ENCODE measurements at regions not wholly inside any gene's neighbourhood (a gene's known extent, or its start where the extent isn't known, plus 50 kb on each side); places are given as distances from the start of the nearest gene placed in this dataset.

GRCh38 chr16:16864536-16864935 is 485.6 kb downstream of the NPIPA7 start:
- H3K9me2 ChIP-seq (replicated peaks; ENCODE audit: insufficient read depth, low read length) = no peaks in the 10 kb centered on the region
- H3K4me2 ChIP-seq (ENCODE audit: low read depth, low read length, poor library complexity, severe bottlenecking) = no peak overlapping the region
- no peaks in the 10 kb centered on the region for H3F3A ChIP-seq (ENCODE audit: insufficient read depth)
- no peaks in the 10 kb centered on the region for H3K79me2 ChIP-seq (ENCODE audit: insufficient read depth, low read length)
- no peaks in the 10 kb centered on the region for H3K36me3 ChIP-seq (ENCODE audit: low read length)
- H3K4me3 ChIP-seq (ENCODE audit: insufficient read depth, low read length, poor library complexity, severe bottlenecking) = no peak overlapping the region
- no peak overlapping the region for H2AFZ ChIP-seq (ENCODE audit: low read depth, low read length, severe bottlenecking)
- no peak overlapping the region for H3K27ac ChIP-seq (ENCODE audit: low read depth, low read length)
- no peak overlapping the region for H3K9ac ChIP-seq (ENCODE audit: low read length)
- H4K20me1 ChIP-seq (ENCODE audit: low read depth, low read length) = no peaks in the 10 kb centered on the region
- no peaks in the 10 kb centered on the region for H3K9me3 ChIP-seq (ENCODE audit: insufficient read depth, low read length)
- H3K27me3 ChIP-seq (ENCODE audit: low read length) = no peaks in the 10 kb centered on the region
- no peak for TF ChIP-seq CTCF (IDR thresholded peaks at IDR 0.05; ENCODE audit: insufficient read depth, low read length, poor library complexity, severe bottlenecking)
- TF ChIP-seq EZH2phosphoT487 (conservative IDR thresholded peaks at IDR 0.05; ENCODE audit: low read length) = no peak

- no peak overlapping the region for H2AFZ ChIP-seq (ENCODE audit: low read depth, low read length, severe bottlenecking)
- H3F3A ChIP-seq (ENCODE audit: insufficient read depth) = no peaks in the 10 kb centered on the region
- H3K4me2 ChIP-seq (ENCODE audit: low read depth, low read length, poor library complexity, severe bottlenecking) = no peak overlapping the region
- no peak overlapping the region for H3K4me3 ChIP-seq (ENCODE audit: insufficient read depth, low read length, poor library complexity, severe bottlenecking)
- H3K27ac ChIP-seq (ENCODE audit: low read depth, low read length) = no peak overlapping the region
- no peaks in the 10 kb centered on the region for H3K9me3 ChIP-seq (ENCODE audit: insufficient read depth, low read length)
- H3K9me2 ChIP-seq (replicated peaks; ENCODE audit: insufficient read depth, low read length) = no peaks in the 10 kb centered on the region
- H3K79me2 ChIP-seq (ENCODE audit: insufficient read depth, low read length) = no peaks in the 10 kb centered on the region
- TF ChIP-seq CTCF (IDR thresholded peaks at IDR 0.05; ENCODE audit: insufficient read depth, low read length, poor library complexity, severe bottlenecking) = no peak
- no peaks in the 10 kb centered on the region for H3K27me3 ChIP-seq (ENCODE audit: low read length)
- H3K9ac ChIP-seq (ENCODE audit: low read length) = no peak overlapping the region
- no peaks in the 10 kb centered on the region for H3K36me3 ChIP-seq (ENCODE audit: low read length)
- no peaks in the 10 kb centered on the region for H4K20me1 ChIP-seq (ENCODE audit: low read depth, low read length)
Measured at GRCh38 chr16:16865374-16865773, 486.4 kb downstream of the NPIPA7 start.

- TF ChIP-seq EZH2phosphoT487 (conservative IDR thresholded peaks at IDR 0.05; ENCODE audit: low read length) (no peak), CTCF (IDR thresholded peaks at IDR 0.05; ENCODE audit: insufficient read depth, low read length, poor library complexity, severe bottlenecking) (no peak)
Measured at GRCh38 chr16:16867973-16868372, 489.0 kb downstream of the NPIPA7 start.

GRCh38 chr16:16868727-16869126 is 489.8 kb downstream of the NPIPA7 start:
- Histone ChIP-seq H3K9me2 (replicated peaks; ENCODE audit: insufficient read depth, low read length) (no peaks in the 10 kb centered on the region), H3K4me3 (ENCODE audit: insufficient read depth, low read length, poor library complexity, severe bottlenecking) (no peak overlapping the region), H3K36me3 (ENCODE audit: low read length) (no peaks in the 10 kb centered on the region), H2AFZ (ENCODE audit: low read depth, low read length, severe bottlenecking) (no peak overlapping the region), H3K4me2 (ENCODE audit: low read depth, low read length, poor library complexity, severe bottlenecking) (no peak overlapping the region), H4K20me1 (ENCODE audit: low read depth, low read length) (no peaks in the 10 kb centered on the region), H3K9ac (ENCODE audit: low read length) (no peak overlapping the region), H3F3A (ENCODE audit: insufficient read depth) (no peaks in the 10 kb centered on the region), H3K79me2 (ENCODE audit: insufficient read depth, low read length) (no peaks in the 10 kb centered on the region), H3K9me3 (ENCODE audit: insufficient read depth, low read length) (no peaks in the 10 kb centered on the region), H3K27ac (ENCODE audit: low read depth, low read length) (no peak overlapping the region), H3K27me3 (ENCODE audit: low read length) (no peaks in the 10 kb centered on the region)
- TF ChIP-seq EZH2phosphoT487 (conservative IDR thresholded peaks at IDR 0.05; ENCODE audit: low read length) (no peak), CTCF (IDR thresholded peaks at IDR 0.05; ENCODE audit: insufficient read depth, low read length, poor library complexity, severe bottlenecking) (no peak)

More at GRCh38 chr16:16867973-16868372, 489.0 kb downstream of the NPIPA7 start:
- H3K36me3 ChIP-seq (ENCODE audit: low read length) = no peaks in the 10 kb centered on the region
- no peaks in the 10 kb centered on the region for H3K27me3 ChIP-seq (ENCODE audit: low read length)
- no peaks in the 10 kb centered on the region for H3K9me3 ChIP-seq (ENCODE audit: insufficient read depth, low read length)
- H3F3A ChIP-seq (ENCODE audit: insufficient read depth) = no peaks in the 10 kb centered on the region
- H3K9ac ChIP-seq (ENCODE audit: low read length) = no peak overlapping the region
- H3K79me2 ChIP-seq (ENCODE audit: insufficient read depth, low read length) = no peaks in the 10 kb centered on the region
- H3K9me2 ChIP-seq (replicated peaks; ENCODE audit: insufficient read depth, low read length) = no peaks in the 10 kb centered on the region
- H3K4me3 ChIP-seq (ENCODE audit: insufficient read depth, low read length, poor library complexity, severe bottlenecking) = no peak overlapping the region
- no peak overlapping the region for H2AFZ ChIP-seq (ENCODE audit: low read depth, low read length, severe bottlenecking)
- no peaks in the 10 kb centered on the region for H4K20me1 ChIP-seq (ENCODE audit: low read depth, low read length)
- no peak overlapping the region for H3K27ac ChIP-seq (ENCODE audit: low read depth, low read length)
- no peak overlapping the region for H3K4me2 ChIP-seq (ENCODE audit: low read depth, low read length, poor library complexity, severe bottlenecking)

Data from SU-DHL-6 (cell line).